ENCODE measurements at regions not wholly inside any gene's neighbourhood (a gene's known extent, or its start where the extent isn't known, plus 50 kb on each side); places are given as distances from the start of the nearest gene placed in this dataset.

GRCh38 chr4:124593494-124593893 lies 119.0 kb downstream of the ANKRD50 start:
- TF ChIP-seq CTCF (IDR thresholded peaks at IDR 0.05) (no peak), POLR2A (IDR thresholded peaks at IDR 0.05) (no peak)
